KBM-7 (cell line): ENCODE measurements at regions not wholly inside any gene's neighbourhood (a gene's known extent, or its start where the extent isn't known, plus 50 kb on each side); places are given as distances from the start of the nearest gene placed in this dataset.

Source experiments
- DNase-seq: peaks from one replicate; pipeline ENCODE4 v3.0.0-alpha.2; 2015
- in situ Hi-C: fragments of 300-500 bp; cut with MboI; formaldehyde crosslinking; loops from 2 replicates; pipeline ENCODE4 v1.14.3; 2020; ENCODE audit warnings: low sequenced_read_pairs, low pct_unique_long_range_greater_than_20kb, mixed read lengths

DNA sequence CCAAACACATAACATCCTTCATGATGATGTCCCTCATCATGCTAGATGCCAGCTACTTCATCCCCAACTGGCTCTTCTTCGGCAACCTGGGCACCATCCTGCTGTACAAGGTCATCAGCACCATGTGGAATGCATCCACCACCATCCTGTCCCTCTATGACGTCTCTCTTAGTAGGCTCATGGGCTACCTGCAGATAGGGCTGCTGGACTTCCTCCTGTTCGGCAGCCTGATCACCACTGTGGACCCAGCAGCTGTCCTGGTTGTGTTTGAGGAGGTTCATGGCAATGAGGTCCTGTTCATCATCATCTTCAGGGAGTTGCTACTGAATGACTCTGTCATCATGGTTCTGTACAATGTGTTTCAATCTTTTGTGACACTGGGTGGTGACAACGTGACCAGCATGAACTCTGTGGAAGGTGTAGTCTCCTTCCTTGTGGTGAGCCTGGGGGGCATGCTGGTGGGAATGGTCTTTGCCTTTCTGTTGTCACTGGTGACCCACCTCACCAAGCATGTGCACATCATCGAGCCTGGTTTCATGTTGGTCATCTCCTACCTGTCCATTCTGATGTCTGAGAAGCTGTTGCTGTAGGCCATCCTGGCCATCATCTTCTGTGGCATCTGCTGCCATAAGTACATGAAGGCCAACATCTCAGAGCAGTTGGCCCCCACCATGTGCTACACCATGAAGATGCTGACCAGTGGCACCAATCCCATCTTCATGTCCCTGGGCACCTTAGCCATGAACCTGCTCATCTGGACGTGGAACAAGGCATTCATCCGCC is 120.7 kb upstream of the SERPIND1 start:
- no peak for DNase-seq
- in situ Hi-C loops: no loop called here

- no peak for DNase-seq
- in situ Hi-C loops: no loop called here
Observed at GRCh38 chr22:20653795-20654342, 120.0 kb upstream of the SERPIND1 start.

DNA sequence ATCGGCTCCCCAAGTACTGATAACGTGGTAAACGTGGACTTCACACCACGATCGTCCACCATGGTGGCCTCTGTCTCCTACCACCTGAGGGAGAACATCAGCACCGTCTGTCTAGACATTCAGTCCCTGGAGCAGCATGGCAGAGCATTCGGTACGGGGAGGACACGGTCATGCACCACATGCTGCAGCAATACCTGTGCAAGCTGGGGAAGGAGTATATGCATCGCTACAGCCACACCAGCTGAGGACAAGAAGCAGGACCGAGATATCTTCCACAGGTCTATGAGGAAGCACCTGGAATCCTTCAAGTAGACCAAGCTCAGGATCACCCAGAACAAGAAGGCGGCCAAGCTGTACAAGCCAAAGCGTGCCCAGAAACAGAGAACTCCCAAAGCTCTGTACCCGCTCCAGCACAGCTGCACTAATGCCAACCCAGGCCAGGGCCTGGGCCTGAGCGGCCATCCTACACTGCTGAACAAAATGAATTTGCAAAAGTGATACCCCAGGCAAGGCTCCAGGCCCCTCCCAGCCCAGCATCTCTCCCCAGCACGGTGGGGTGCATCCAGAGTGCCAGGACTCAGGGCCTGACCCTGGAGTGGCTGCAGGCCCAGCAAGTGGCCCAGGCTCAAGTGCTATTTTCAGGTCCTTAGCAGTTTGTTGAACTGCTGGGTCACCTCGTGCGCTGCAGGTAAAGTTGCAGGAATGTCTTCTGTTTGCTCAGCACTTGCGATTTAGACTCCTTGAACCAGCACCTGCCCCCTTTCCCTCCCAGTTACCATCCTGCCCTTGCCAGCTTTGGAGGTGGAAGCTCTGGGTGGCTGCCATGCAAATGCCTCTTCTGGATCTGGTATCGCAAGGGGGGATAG is 119.3 kb upstream of the SERPIND1 start:
- no peak for DNase-seq
- in situ Hi-C loops: no loop called here

- in situ Hi-C loops: no loop called here
- no peak for DNase-seq
Observed at GRCh38 chr22:20655623-20656022, 118.3 kb upstream of the SERPIND1 start.

- in situ Hi-C loops: no loop called here
Observed at GRCh38 chr22:20656516-20656901, 117.4 kb upstream of the SERPIND1 start.

DNA sequence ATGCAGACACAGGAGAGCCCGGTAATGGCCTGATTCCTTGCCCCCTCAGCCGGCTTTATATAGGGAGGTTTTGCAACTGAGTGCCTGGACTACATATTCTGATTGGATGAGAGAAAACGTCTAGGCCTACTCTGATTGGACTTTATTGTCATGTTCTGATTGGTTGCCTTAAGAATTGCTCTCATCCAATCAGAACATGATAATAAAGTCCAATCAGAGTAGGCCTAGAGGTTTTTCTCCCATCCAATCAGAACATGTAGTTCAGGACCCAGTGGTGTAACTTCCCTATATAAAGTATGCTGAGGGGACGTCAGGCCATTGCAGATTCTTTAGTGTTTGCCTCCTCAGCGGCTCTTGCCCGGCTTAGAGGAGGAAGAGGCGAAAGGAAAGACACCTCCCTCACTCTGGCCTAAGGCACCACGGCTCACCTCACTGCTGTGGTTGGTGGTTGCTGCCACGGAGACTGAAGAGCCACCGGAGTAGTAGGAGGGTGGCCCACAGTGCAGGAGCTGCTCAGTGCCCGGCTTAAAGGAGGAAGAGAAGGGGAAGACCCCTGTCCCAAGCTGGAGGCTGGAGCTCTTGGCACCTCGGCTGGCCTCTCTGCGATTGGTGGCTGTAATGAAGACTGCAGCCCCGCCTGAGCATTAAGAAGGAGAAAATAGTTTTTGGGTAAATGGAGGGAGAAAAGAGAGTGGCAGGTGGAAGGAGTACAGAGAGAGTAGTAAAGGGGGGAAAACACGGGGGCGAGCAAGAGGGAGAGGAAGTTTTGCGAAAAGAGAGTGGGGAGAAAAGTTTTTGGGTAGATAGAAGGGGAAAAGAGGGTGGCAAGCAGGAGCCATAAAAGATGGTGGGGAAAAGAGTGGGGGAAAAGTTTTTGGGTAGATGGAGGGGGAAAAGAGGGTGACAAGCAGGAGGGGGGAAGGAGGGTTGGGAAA is 116.7 kb upstream of the SERPIND1 start:
- in situ Hi-C loops: no loop called here
- peak; percentile 30 for DNase-seq

More at GRCh38 chr22:20656516-20656901, 117.4 kb upstream of the SERPIND1 start:
- no peak for DNase-seq
